ENCODE measurements at regions not wholly inside any gene's neighbourhood (a gene's known extent, or its start where the extent isn't known, plus 50 kb on each side); places are given as distances from the start of the nearest gene placed in this dataset.

GRCh38 chr5:107293541-107294210, 377.1 kb downstream of the EFNA5 start:
- H3K9me1 ChIP-seq (ENCODE audit: insufficient read depth, low read length) = no peaks in the 10 kb centered on the region
- in situ Hi-C loops (cut with MboI; ENCODE audit: low sequenced_read_pairs) (no loop called here), intact Hi-C loops (cut with micrococcal nuclease) (no loop called here), dilution Hi-C loops (cut with HindIII; ENCODE audit: low sequenced_read_pairs, unreplicated experiment) (no loop called here)
- H4K5ac ChIP-seq (ENCODE audit: low read depth, low read length) = no peak overlapping the region
- no peak overlapping the region for H3K14ac ChIP-seq (replicated peaks; ENCODE audit: low read depth, low read length)
- no peak overlapping the region for H3K18ac ChIP-seq (ENCODE audit: low read depth, low read length)
- TF ChIP-seq MXI1 (IDR thresholded peaks at IDR 0.05; ENCODE audit: borderline replicate concordance, low read depth, low read length) (no peak), MAZ (IDR thresholded peaks at IDR 0.05; ENCODE audit: borderline replicate concordance, low read depth, low read length) (no peak), SMC3 (IDR thresholded peaks at IDR 0.05; ENCODE audit: low read depth, low read length) (no peak), CHD1 (IDR thresholded peaks at IDR 0.05; ENCODE audit: low read depth, low read length) (no peak), RAD21 (IDR thresholded peaks at IDR 0.05; ENCODE audit: low read length) (no peak), NFE2L2 (IDR thresholded peaks at IDR 0.05; ENCODE audit: low read depth, low read length) (no peak), BHLHE40 (IDR thresholded peaks at IDR 0.05; ENCODE audit: low read depth, low read length) (no peak), MAFK (IDR thresholded peaks at IDR 0.05; ENCODE audit: low read depth, low read length) (no peak), ELK1 (IDR thresholded peaks at IDR 0.05; ENCODE audit: borderline replicate concordance, low read depth, low read length) (no peak), FOS (IDR thresholded peaks at IDR 0.05; ENCODE audit: low read depth, low read length) (no peak), RFX5 (IDR thresholded peaks at IDR 0.05; ENCODE audit: low read depth, low read length) (no peak), RCOR1 (IDR thresholded peaks at IDR 0.05; ENCODE audit: insufficient replicate concordance, low read length) (no peak), CEBPB (IDR thresholded peaks at IDR 0.05; ENCODE audit: low read depth, low read length) (no peak), USF2 (IDR thresholded peaks at IDR 0.05; ENCODE audit: low read depth, low read length) (no peak), POLR2A (IDR thresholded peaks at IDR 0.05; ENCODE audit: low read depth, low read length) (no peak), CTCF (conservative IDR thresholded peaks at IDR 0.05; ENCODE audit: low read depth, low read length) (no peak)
- H3K4me1 ChIP-seq (ENCODE audit: control insufficient read depth, insufficient read depth, low read length) = no peaks in the 10 kb centered on the region
- H2AK5ac ChIP-seq (ENCODE audit: low read depth, low read length) = no peak overlapping the region
- no peak overlapping the region for H3K4me3 ChIP-seq (ENCODE audit: insufficient read depth, low read depth, low read length)
- H2AFZ ChIP-seq (replicated peaks; ENCODE audit: low read length, poor library complexity) = no peak overlapping the region
- H2AK9ac ChIP-seq (replicated peaks; ENCODE audit: low read depth, low read length, poor library complexity) = no peak overlapping the region
- no peak overlapping the region for H2BK5ac ChIP-seq (ENCODE audit: low read depth, low read length, poor library complexity, severe bottlenecking)
- CTCF ChIA-PET = no interaction called here
- H3K4me2 ChIP-seq (ENCODE audit: low read depth, low read length) = no peak overlapping the region
- no peak overlapping the region for H2BK120ac ChIP-seq (ENCODE audit: low read depth, low read length)
- no peaks in the 10 kb centered on the region for H3K36me3 ChIP-seq (ENCODE audit: control insufficient read depth, insufficient read depth, low read length)
- DNase-seq (no peak), ATAC-seq (ENCODE audit: low read depth) (no peak)
- H3K9me3 ChIP-seq (ENCODE audit: control insufficient read depth, insufficient read depth, low read length) = no peaks in the 10 kb centered on the region
- H4K20me1 ChIP-seq (ENCODE audit: insufficient read depth, low read length) = no peaks in the 10 kb centered on the region
- BruUV-seq (replicated peaks) = no TSS peak
- no peak overlapping the region for H3K23ac ChIP-seq (ENCODE audit: low read depth, low read length)
- no peak overlapping the region for H3K56ac ChIP-seq (ENCODE audit: extremely low read depth, insufficient read depth, low read length)
- H3K9ac ChIP-seq (ENCODE audit: low read depth, low read length) = no peak overlapping the region
- no peaks in the 10 kb centered on the region for H3K79me1 ChIP-seq (ENCODE audit: low read depth in 1 of 2, low read length in 2 of 2)
- H3K4ac ChIP-seq (ENCODE audit: low read depth, low read length) = no peak overlapping the region
- no CpG with 5 or more reads among the region's 8 CpGs for WGBS, 2 experiments (ENCODE audit: extremely low coverage in 2 of 2, insufficient read length in 1 of 2)
- no peak overlapping the region for H2BK20ac ChIP-seq (ENCODE audit: low read depth, low read length)
- H3K27ac ChIP-seq (ENCODE audit: insufficient read depth, low read length) = no peak overlapping the region
- H4K8ac ChIP-seq (ENCODE audit: low read depth in 2 of 2, low read length in 2 of 2) = no peak overlapping the region
- no peaks in the 10 kb centered on the region for H3K27me3 ChIP-seq (ENCODE audit: control insufficient read depth, insufficient read depth, low read length)
- no peak overlapping the region for H2BK15ac ChIP-seq (ENCODE audit: low read depth, low read length)
- H4K91ac ChIP-seq (ENCODE audit: insufficient read depth, low read depth, low read length) = no peak overlapping the region
- POLR2A ChIA-PET (ENCODE audit: unreplicated experiment) = no interaction called here

Measured in IMR-90 (cell line).